ENCODE measurements at regions not wholly inside any gene's neighbourhood (a gene's known extent, or its start where the extent isn't known, plus 50 kb on each side); places are given as distances from the start of the nearest gene placed in this dataset.
"Not testable (repeated sequence)": the region's sequence is repeated elsewhere in the genome, so short reads cannot be mapped to it uniquely, and the experiment has no call there.

DNA sequence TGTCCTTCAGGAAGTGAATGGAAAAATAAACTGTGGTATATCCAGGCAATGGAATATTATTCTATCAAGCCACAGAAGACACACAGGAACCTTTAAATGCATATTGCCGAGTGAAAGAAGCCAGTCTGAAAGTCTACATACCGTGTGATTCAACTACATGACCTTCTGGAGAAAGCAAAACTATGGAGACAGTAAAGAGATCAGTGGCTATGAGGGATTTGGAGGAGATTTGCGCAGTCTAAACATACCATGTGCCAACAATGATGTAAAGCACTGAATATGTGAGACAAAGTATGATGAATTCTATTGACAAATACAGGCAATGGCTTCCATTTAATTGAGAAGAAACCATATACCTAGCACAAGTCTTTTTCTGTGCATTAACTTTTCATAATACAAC is 518.3 kb upstream of the ZNF337 start:
- DNase-seq: no peak

DNA sequence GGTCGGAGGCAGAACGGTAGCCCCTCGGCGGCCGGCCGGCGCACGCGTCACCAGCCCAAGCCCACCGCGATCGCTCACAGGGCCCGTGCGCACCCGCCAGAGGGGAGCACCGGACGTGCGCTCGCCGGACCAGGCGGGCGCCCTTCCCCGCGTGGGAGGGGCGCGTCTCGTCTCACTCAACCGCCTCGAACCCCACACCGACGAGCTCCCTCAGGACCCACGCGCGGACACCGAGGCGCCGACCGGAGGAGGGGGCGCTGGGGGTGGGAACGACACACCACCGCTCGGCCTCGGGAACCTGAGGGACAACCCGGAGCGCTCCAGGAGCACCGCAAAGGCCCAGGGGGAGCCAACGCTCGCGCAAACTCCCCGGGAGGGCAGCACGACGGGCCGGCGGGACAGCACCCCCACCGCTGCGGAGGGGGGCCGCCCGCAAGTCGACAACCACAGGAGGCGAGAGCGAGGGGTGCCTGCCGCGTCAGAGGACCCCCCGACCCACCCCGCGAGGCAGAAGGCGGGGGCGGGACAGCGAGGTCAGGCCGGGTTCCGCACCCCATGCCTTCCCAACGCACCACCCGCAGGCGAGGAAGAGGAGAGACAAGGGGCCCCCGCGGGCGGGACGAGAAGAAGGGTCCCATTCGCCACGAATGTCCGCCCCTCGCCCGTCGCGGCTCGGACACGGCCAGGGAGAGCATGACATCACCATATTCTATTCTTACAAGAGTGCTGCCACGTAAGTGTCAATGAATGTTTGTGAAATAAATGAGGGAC is 512.7 kb upstream of the ZNF337 start:
- no peak for DNase-seq

GRCh38 chr20:26208296-26209091 is 511.8 kb upstream of the ZNF337 start:
- peak in 3 of 4 experiments; percentile 13 to 47 (median 44) for DNase-seq

DNA sequence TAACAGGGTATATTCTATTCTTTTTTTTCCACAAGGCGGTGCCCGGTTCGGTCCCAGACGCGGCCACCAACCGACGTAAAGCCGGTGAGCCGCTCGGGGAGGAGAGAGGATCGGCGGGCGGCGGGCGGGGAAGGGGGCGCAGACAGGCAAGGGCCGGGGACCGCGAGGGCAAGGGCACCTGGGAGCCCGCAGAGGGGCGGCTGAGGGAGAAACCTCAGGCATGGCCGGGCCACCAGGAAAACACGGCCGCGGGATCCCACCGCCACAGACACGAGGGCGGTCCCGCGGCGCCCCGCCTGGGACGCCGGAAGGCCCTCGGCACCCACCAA is 511.3 kb upstream of the ZNF337 start:
- DNase-seq: peak in 1 of 4 experiments; percentile 8

- no peak for DNase-seq
Observed at GRCh38 chr20:26207237-26207966, 510.7 kb upstream of the ZNF337 start.

- no peak for DNase-seq
Observed at GRCh38 chr20:26205350-26205749, 508.7 kb upstream of the ZNF337 start.

DNA sequence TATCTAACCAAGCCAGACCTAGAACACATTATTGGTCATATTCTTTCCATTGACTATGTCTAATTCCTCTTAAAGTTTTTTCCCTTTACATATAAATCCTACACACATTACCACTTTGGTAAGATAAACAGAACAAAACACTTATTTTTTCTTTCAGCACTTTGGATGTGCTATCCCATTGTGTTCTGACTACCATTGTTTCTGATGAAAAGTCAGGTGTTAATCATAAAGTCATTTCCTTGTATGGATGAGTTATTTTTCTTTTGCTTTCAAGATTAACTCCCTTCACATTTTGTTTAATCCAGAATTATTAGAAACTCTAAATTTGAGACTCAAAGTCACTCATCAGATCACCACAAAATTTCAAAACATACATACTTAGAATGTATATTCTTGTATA is 504.4 kb upstream of the ZNF337 start:
- not testable (repeated sequence) for DNase-seq

DNA sequence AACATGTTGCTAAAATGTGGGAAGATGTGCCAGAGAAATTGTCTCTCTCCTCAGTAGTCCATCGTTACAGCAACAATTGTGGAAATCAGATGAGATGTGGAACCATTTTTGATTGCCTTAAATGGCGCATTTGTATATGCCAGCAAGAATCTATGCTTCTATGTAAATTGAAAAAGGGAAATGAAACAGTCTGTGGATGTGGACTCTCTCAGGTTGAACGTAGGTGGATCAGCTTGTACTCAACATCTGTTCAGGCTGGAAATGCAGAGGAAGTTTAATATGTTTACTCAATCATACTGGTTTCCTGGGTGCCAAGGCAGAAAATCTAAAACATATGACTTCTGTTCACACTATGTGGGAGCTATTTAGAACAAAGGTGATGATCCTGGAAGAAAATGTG is 490.7 kb upstream of the ZNF337 start:
- not testable (repeated sequence) for DNase-seq

- not testable (repeated sequence) for DNase-seq
Observed at GRCh38 chr20:26183720-26184119, 487.1 kb upstream of the ZNF337 start.

- DNase-seq: not testable (repeated sequence)
Observed at GRCh38 chr20:26181364-26181763, 484.7 kb upstream of the ZNF337 start.

GRCh38 chr20:26171875-26172274 is 475.2 kb upstream of the ZNF337 start:
- DNase-seq: not testable (repeated sequence)

- DNase-seq: no peak
Observed at GRCh38 chr20:26169506-26169905, 472.9 kb upstream of the ZNF337 start.

- DNase-seq: no peak
Observed at GRCh38 chr20:26167499-26167898, 470.8 kb upstream of the ZNF337 start.

DNA sequence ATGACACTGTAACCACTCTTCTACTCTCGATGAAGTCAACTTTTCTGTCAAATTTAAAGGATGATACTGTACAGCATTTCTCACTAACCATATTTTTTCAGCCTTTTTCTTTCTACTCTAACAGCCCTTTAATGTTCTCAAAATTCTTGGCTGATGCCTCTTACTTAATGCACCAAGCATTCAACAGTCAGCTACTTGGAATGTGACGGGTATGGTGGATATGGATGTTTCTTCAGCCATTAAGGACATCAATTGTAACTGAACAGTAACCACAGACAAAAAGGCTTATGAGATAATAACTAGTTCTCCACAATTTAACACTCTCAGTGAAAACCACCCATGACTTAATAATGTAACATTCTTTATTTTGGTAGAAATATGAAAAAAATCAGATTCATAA is 467.2 kb upstream of the ZNF337 start:
- no peak for DNase-seq

- not testable (repeated sequence) for DNase-seq
Observed at GRCh38 chr20:26163151-26163550, 466.5 kb upstream of the ZNF337 start.

- not testable (repeated sequence) for DNase-seq
Observed at GRCh38 chr20:26161741-26162140, 465.1 kb upstream of the ZNF337 start.

GRCh38 chr20:26160916-26161315 is 464.3 kb upstream of the ZNF337 start:
- DNase-seq: not testable (repeated sequence)

- no peak for DNase-seq
Observed at GRCh38 chr20:26154224-26154623, 457.6 kb upstream of the ZNF337 start.

GRCh38 chr20:26135325-26136110 is 438.9 kb upstream of the ZNF337 start:
- no peak for DNase-seq

DNA sequence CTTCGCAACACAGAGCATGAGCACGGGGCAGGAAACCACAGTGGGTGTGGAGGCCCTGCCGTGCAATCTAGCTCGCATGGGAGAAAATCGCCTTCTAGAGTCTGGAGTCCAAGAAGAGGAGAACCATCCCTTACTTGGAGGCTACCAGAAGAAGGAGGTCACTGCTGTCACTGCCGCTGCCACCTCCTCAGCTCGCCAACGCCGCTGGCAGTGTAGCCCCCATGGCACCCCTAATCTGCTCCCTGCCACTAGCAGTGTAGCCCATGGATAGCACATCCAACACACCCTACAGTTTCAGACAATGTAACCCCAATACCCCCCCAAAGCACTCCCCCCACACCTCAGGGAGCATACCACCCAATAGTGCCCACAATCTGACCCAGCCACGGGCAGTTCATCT is 438.0 kb upstream of the ZNF337 start:
- DNase-seq: no peak

DNA sequence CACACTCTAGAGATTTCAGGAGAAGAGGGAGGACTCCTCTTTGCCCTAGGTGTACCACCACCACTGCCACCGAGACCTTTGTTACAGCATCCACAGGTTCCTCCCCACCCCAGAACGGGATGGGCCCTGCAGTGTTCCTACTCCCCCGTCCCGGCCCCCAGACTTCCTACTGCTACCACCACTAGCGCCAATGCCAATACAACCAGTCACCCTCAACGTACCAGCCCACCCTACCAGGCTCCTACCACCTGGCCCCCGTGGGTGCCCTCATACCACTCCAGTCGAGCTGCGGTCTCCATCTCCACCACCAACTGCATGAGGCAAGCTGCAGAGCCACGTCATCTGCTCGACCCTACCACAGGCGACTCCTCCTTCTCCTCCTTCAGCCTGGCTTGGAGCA is 437.1 kb upstream of the ZNF337 start:
- DNase-seq: not testable (repeated sequence)

GRCh38 chr20:26120920-26121319 is 424.3 kb upstream of the ZNF337 start:
- DNase-seq: not testable (repeated sequence)

DNA sequence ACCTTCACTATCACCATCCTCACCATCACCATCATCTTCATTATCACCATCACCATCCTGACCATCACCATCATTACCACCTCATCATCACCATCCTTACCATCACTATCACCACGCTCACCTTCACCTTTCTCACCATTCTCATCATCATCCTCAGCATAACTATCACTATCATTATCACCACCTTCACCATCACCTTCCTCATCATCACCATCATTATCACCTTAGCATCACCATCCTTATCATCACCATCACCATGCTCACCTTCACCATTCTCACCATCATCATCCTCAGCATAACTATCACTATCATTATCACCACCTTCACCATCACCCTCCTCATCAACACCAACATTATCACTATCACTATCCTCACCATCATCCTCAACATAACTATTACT is 397.8 kb upstream of the ZNF337 start:
- DNase-seq: not testable (repeated sequence)

All from activated CD4-positive, CD25-positive, alpha-beta regulatory T cell (primary cell).